Subcutaneous abdominal adipose tissue (tissue), 5 donors: ENCODE measurements at regions not wholly inside any gene's neighbourhood (a gene's known extent, or its start where the extent isn't known, plus 50 kb on each side); places are given as distances from the start of the nearest gene placed in this dataset.
"Not testable (repeated sequence)": the region's sequence is repeated elsewhere in the genome, so short reads cannot be mapped to it uniquely, and the experiment has no call there.

Experiments used
- H3K27ac ChIP-seq: one replicate; pipeline ENCODE4 v1.7.0; 2013; ENCODE audit warnings: low read depth, mild to moderate bottlenecking, inconsistent platforms, low read length, moderate library complexity
- H3K27me3 ChIP-seq, 5 donors: one replicate each; pipeline ENCODE4 v1.7.0; 2013; ENCODE audit warnings: low read length in 5 of 5, inconsistent platforms in 1 of 5; ENCODE audit not compliant: control insufficient read depth in 5 of 5, insufficient read depth in 4 of 5
- H3K36me3 ChIP-seq, 5 donors: one replicate each; pipeline ENCODE4 v1.7.0; 2013; ENCODE audit warnings: low read length in 5 of 5; ENCODE audit not compliant: control insufficient read depth in 5 of 5, insufficient read depth in 5 of 5
- H3K4me1 ChIP-seq, 5 donors: one replicate each; pipeline ENCODE4 v1.7.0; 2013; ENCODE audit warnings: low read length in 5 of 5, mild to moderate bottlenecking in 3 of 5, moderate library complexity in 1 of 5; ENCODE audit not compliant: control insufficient read depth in 5 of 5, insufficient read depth in 5 of 5
- H3K4me3 ChIP-seq, 5 donors: one replicate each; pipeline ENCODE4 v1.7.0; 2013; ENCODE audit warnings: low read length in 5 of 5, low read depth in 1 of 5
- H3K9ac ChIP-seq, 5 donors: one replicate each; pipeline ENCODE4 v1.7.0; 2013; ENCODE audit warnings: low read length in 5 of 5, mild to moderate bottlenecking in 4 of 5, moderate library complexity in 3 of 5
- H3K9me3 ChIP-seq, 5 donors: one replicate each; pipeline ENCODE4 v1.7.0; 2013; ENCODE audit warnings: low read length in 5 of 5; ENCODE audit not compliant: control insufficient read depth in 5 of 5
- donor health status: healthy.
- donor health status: healthy.
- donor health status: healthy.
- donor health status: healthy.
- donor health status: healthy.

DNA sequence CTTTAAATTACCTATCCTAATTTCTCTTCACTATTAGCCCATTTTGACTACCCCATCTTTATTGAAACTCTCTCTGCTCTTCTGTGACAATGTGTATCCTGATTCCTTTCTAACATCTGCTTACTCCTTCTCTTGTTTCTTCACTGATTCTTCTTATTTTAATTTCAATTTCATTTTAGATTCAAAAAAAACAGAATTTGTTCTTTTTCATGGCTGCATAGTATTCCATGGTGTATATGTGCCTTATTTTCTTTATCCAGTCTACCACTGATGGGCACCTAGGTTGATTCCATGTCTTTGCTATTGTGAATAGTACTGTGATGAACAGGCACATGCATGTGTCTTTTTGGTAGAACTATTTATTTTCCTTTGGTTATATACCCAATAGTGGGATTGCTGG is 120.0 kb upstream of the VAMP7 start:
- no peak overlapping the region for H3K27ac ChIP-seq
- H3K36me3 ChIP-seq = no peaks in the 10 kb centered on the region
- H3K4me3 ChIP-seq = no peak overlapping the region
- no peaks in the 10 kb centered on the region for H3K4me1 ChIP-seq
- H3K27me3 ChIP-seq = no peaks in the 10 kb centered on the region
- H3K9ac ChIP-seq = no peak overlapping the region
- H3K9me3 ChIP-seq = peaks cover 0 to 2% (median 0%) of the 10 kb centered on the region in 5 donors

DNA sequence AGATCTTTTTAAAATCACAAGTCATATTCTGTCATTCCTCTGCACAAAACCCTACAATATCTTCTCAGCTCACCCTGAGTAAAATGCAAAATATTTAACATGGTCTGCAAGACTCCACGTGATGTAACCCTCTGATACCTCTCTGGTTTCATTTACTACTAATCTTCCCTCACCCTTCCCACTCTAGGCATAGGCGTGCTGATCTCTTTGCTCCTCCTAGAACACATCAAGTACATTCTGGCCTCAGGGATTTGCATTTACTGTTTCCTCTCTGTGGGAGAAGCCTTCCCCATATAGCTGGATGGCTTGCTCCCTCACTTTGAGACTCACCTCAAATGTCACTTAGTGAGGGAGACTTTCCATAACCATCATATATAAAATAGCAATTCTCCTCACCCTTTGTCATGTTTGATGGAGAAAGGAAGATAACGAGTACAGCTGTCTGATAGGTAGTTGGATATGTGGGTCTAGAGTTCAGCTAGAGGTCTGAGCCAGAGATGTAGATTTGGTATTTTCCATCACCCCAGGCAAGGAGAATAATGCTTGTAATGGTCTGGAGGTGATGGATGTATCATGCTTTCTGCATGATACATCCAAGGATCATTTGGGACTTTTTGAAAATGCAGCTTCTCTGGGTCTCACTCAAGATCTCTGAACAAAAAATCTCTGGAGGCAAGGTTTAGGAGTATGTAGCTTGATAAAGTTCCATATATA is 123.9 kb upstream of the VAMP7 start:
- Histone ChIP-seq H3K9ac (no peak overlapping the region), H3K27ac (no peak overlapping the region), H3K9me3 (no peaks in the 10 kb centered on the region), H3K27me3 (no peaks in the 10 kb centered on the region), H3K4me1 (no peaks in the 10 kb centered on the region), H3K36me3 (no peaks in the 10 kb centered on the region), H3K4me3 (no peak overlapping the region)

DNA sequence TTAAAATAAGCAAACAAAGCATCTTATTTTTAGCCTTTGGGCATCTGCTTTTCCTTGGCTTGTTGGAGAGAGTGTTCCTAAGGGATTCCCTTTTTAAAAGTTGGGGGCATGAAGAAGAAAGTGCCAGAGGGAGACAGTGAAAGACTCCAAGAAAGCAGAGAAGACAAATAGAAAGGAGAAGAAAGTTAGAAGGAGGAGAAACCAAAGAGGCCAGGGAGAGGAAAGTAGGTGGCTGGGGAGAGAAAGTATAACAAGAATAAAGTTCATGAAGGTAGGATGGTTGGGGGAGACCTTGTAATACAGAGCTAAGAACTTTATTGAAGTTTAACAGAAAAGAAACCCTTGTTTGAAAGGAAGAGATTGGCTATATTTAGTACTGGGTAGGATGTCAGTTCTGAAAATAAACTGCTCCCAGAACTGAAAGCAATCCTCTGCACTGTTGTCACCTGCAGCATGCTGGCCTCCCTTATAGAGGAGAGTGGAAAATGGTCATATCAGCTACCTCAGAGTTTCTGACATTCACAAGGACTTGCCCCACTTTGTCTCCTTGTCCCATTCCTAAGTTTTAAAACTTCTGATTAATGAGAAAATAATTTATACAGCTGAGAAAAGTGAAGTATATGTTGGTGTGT is 125.3 kb upstream of the VAMP7 start:
- H3K9me3 ChIP-seq = no peaks in the 10 kb centered on the region
- H3K4me1 ChIP-seq = no peaks in the 10 kb centered on the region
- no peaks in the 10 kb centered on the region for H3K36me3 ChIP-seq
- H3K27me3 ChIP-seq = no peaks in the 10 kb centered on the region
- no peak overlapping the region for H3K9ac ChIP-seq
- H3K27ac ChIP-seq = no peak overlapping the region
- no peak overlapping the region for H3K4me3 ChIP-seq

DNA sequence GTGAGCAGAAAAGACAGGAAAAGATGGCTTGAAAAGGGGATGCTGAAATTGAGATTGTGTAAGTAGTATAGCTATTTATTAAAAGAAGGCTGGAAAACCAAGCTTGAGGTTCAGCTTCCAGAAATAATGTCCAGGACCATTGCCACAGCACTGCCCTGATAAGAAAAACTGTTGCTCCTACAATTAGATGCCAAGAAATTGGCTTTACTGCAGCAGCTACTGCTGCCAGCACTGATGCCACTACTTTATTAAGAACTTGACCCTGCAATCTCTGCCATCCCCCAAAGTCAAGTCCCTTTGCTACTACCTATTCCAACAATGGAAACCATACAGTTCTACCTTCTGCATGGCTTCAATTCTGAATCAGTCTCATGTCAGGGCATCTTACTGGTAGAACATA is 130.0 kb upstream of the VAMP7 start:
- peaks cover 0 to 8% (median 0%) of the 10 kb centered on the region in 5 donors for H3K4me1 ChIP-seq
- H3K36me3 ChIP-seq = no peaks in the 10 kb centered on the region
- H3K27me3 ChIP-seq = no peaks in the 10 kb centered on the region
- no peak overlapping the region for H3K9ac ChIP-seq
- no peak overlapping the region for H3K4me3 ChIP-seq
- H3K27ac ChIP-seq = no peak overlapping the region
- H3K9me3 ChIP-seq = no peaks in the 10 kb centered on the region

DNA sequence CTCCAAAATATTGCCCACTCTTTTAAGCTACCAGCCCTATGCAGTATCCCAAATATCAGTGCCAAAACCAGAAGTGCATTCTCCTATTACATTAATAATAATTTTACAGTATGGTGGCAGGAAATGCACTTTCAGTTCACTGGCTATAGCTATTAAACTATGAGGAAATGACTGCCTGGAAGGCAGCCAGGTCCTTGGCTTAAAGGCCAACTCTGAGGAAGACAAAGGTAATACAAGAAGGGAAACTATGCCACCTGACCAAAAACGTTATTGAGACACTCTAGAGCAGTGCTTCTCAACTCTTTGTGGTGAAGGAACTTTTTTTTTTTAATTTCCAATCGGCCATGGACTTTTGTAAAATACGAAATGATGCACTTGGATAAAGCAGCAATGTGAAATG is 133.6 kb upstream of the VAMP7 start:
- peaks cover 0 to 16% (median 0%) of the 10 kb centered on the region in 5 donors for H3K4me1 ChIP-seq
- H3K9me3 ChIP-seq = no peaks in the 10 kb centered on the region

DNA sequence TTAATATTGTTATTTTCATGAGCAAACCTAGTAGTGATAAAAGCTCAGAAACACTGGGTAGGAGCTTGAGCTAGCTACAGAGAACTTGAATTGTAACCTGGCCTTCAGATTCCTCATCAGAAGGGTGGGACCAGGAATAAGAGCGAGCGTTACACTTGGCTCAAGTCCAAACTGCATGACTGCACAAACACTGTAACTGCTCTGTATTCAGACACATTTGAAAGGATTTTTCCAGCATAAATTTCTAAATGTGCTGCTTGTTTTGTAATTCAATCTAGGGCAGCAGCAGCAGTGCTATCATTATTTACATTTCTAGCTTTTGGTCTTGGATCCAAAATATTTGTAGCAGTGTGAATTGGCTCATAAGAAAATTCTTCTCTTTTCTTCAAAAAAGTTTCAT is 133.0 kb upstream of the TMLHE start:
- Histone ChIP-seq H3K27ac (no peak overlapping the region), H3K4me3 (no peak overlapping the region), H3K36me3 (no peaks in the 10 kb centered on the region), H3K4me1 (peaks cover 0 to 16% (median 0%) of the 10 kb centered on the region in 5 donors), H3K27me3 (no peaks in the 10 kb centered on the region), H3K9ac (no peak overlapping the region), H3K9me3 (no peaks in the 10 kb centered on the region)

More for the DNA sequence above, 133.6 kb upstream of the VAMP7 start:
- no peaks in the 10 kb centered on the region for H3K36me3 ChIP-seq
- H3K4me3 ChIP-seq = no peak overlapping the region
- no peak overlapping the region for H3K9ac ChIP-seq
- no peaks in the 10 kb centered on the region for H3K27me3 ChIP-seq
- no peak overlapping the region for H3K27ac ChIP-seq

DNA sequence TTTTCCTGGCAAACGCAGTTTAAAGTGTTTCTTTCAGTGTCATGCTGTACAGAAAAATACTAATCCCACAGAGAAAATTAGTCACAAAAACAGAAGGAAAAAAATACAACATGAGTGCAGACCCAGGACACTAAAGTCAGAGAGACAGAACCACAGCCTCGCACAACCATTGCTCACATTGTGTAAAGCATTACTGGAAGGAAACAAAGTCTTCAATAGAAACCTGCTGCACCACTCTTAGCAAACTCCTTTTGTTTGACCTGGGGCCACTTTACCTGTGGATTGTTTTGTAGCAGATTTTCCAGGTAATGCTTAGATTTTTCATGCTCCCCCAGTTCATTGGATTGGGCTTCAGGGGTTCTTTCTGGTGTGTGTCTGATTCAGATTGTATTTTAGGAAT is 131.8 kb upstream of the TMLHE start:
- peaks cover 0 to 16% (median 0%) of the 10 kb centered on the region in 5 donors for H3K4me1 ChIP-seq
- H3K9me3 ChIP-seq = peaks cover 0 to 4% (median 0%) of the 10 kb centered on the region in 5 donors
- H3K27me3 ChIP-seq = no peaks in the 10 kb centered on the region
- H3K36me3 ChIP-seq = no peaks in the 10 kb centered on the region
- H3K9ac ChIP-seq = no peak overlapping the region
- H3K27ac ChIP-seq = no peak overlapping the region
- H3K4me3 ChIP-seq = peak overlapping the region in 2 of 5 donors; percentile 18 to 23

DNA sequence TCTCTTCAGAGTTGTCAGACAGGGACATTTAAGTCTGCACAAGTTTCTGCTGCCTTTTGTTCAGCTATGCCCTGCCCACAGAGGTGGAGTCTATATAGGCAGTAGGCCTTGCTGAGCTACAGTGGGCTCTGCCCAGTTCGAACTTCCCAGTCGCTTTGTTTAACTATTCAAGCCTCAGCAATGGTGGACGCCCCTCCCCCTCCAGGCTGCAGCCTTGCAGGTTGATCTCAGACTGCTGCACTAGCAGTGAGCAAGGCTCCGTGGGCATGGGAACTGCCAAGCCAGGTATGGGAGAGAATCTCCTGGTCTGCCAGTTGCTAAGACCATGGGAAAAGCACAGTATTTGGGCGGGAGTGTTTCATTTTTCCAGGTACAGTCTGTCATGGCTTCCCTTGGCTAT is 115.6 kb upstream of the TMLHE start:
- H3K36me3 ChIP-seq, H3K4me1 ChIP-seq, H3K9ac ChIP-seq, H3K27me3 ChIP-seq, H3K4me3 ChIP-seq, H3K9me3 ChIP-seq, H3K27ac ChIP-seq: not testable (repeated sequence)

DNA sequence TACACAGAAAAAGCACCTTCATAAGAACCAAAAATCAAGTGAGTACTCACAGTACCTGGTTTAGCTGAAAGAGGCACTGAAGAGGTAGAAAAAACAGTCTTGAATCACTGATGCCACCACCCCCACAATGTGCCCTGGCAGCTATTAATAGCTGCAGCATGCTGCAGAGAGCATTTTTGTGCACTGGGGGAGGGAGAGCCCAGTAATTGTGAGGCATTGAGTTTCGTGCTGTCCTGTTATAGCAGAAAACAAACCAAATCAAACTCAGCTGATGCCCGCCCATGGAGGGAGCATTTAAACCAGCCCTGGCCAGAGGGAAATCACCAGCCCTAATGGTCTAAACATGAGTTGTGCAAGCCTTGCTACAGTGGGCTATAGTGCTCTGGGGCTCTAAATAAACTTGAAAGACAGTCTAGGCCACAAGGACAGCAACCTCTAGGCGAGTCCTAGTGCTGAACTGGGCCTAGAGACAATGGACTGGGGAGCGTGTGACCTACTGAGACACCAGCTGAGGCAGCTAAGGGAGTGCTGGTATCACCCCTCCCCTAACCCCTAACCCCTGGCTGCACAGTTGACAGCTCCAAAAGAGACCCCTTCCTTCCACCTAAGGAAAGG is 106.3 kb upstream of the TMLHE start:
- no peak overlapping the region for H3K4me3 ChIP-seq
- H3K9ac ChIP-seq = no peak overlapping the region
- H3K27me3 ChIP-seq = no peaks in the 10 kb centered on the region
- H3K36me3 ChIP-seq = no peaks in the 10 kb centered on the region
- H3K27ac ChIP-seq = no peak overlapping the region
- H3K4me1 ChIP-seq = no peaks in the 10 kb centered on the region
- peaks cover 0 to 4% (median 0%) of the 10 kb centered on the region in 5 donors for H3K9me3 ChIP-seq

DNA sequence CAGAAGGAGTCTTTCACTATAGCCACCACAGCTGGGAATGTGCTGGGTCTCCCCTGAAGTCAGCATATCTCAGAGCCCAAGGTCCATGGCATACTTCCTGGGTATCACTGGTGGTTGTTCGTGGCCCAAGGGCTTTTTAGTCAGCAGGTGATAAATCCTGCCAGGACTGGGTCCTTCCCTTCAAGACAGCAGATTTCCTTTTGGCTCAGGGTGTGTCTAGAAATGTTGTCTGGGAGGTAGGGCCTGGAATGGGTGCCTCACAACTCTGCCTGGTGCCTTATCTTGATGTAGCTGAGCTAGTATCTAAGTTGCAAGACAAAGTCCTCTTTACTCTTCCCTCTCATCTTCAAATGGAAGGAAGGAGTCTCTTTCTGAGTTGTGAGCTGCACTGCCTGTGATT is 102.4 kb upstream of the TMLHE start:
- Histone ChIP-seq H3K9me3 (peaks cover 0 to 13% (median 6%) of the 10 kb centered on the region in 5 donors), H3K9ac (no peak overlapping the region), H3K27ac (no peak overlapping the region), H3K4me1 (no peaks in the 10 kb centered on the region), H3K27me3 (no peaks in the 10 kb centered on the region), H3K4me3 (no peak overlapping the region), H3K36me3 (no peaks in the 10 kb centered on the region)
